Stimulated activated effector memory CD8-positive, alpha-beta T cell treated with anti-CD3 and anti-CD28 coated beads, Interleukin-12 subunit alpha, Interleukin-12 subunit beta, amount 100 ng/mL, for 72 hours (primary cell): ENCODE measurements at regions not wholly inside any gene's neighbourhood (a gene's known extent, or its start where the extent isn't known, plus 50 kb on each side); places are given as distances from the start of the nearest gene placed in this dataset.

Source experiments
- ATAC-seq: fragments of 150-1000 bp; cut with Tn5 transposase; 2 replicates; pipeline ENCODE4 v1.10.0; 2021
- DNase-seq, 2 donors: peaks; one replicate each; pipeline ENCODE4 v3.0.0; 2021 to 2022; ENCODE audit warnings: low spot score in 2 of 2
- H3K27ac Mint-ChIP-seq: one replicate; pipeline ENCODE4 v1.8.0; 2022; ENCODE audit warnings: mild to moderate bottlenecking, mixed read lengths
- H3K36me3 Mint-ChIP-seq: one replicate; pipeline ENCODE4 v1.8.0; 2022; ENCODE audit warnings: mild to moderate bottlenecking, mixed read lengths
- H3K4me1 Mint-ChIP-seq: one replicate; pipeline ENCODE4 v1.8.0; 2022; ENCODE audit warnings: mixed read lengths
- H3K4me3 Mint-ChIP-seq: one replicate; pipeline ENCODE4 v1.8.0; 2022; ENCODE audit warnings: mild to moderate bottlenecking, mixed read lengths
- H3K9me3 Mint-ChIP-seq: one replicate; pipeline ENCODE4 v1.8.0; 2022; ENCODE audit warnings: mixed read lengths

- H3K4me3 Mint-ChIP-seq = no peak overlapping the region
- H3K27ac Mint-ChIP-seq = no peak overlapping the region
- H3K9me3 Mint-ChIP-seq = no peaks in the 10 kb centered on the region
- ATAC-seq = no peak
- no peak for DNase-seq
- H3K36me3 Mint-ChIP-seq = no peaks in the 10 kb centered on the region
- H3K4me1 Mint-ChIP-seq = no peaks in the 10 kb centered on the region
Measured at GRCh38 chr2:13128139-13128538, 411.4 kb downstream of the TRIB2 start.

GRCh38 chr2:13135369-13135768 is 418.6 kb downstream of the TRIB2 start:
- no peaks in the 10 kb centered on the region for H3K36me3 Mint-ChIP-seq
- no peaks in the 10 kb centered on the region for H3K9me3 Mint-ChIP-seq
- no peak for ATAC-seq
- H3K4me3 Mint-ChIP-seq = no peak overlapping the region
- H3K4me1 Mint-ChIP-seq = no peaks in the 10 kb centered on the region
- DNase-seq = no peak
- no peak overlapping the region for H3K27ac Mint-ChIP-seq

GRCh38 chr2:13135856-13136255 is 419.1 kb downstream of the TRIB2 start:
- H3K36me3 Mint-ChIP-seq = no peaks in the 10 kb centered on the region
- ATAC-seq = no peak
- no peak for DNase-seq
- H3K4me1 Mint-ChIP-seq = no peaks in the 10 kb centered on the region
- no peak overlapping the region for H3K27ac Mint-ChIP-seq
- no peak overlapping the region for H3K4me3 Mint-ChIP-seq
- H3K9me3 Mint-ChIP-seq = no peaks in the 10 kb centered on the region

DNA sequence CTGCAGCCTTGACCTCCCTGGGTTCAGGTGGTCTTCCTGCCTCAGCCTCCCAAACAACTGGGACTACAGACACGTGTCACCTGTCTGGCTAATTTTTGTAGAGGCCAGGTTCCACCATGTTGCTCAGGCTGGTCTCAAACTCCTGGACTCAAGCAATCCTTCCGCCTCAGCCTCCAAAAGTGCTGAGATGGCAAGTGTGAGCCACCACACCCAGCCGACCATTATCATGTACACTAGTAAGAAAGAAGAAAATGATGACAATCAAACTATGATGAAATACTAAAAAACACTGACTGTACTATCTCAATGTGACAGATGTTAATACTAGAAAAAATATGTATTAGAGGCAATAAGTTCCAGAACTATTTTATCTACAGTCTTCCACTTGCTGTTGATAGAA is 420.9 kb downstream of the TRIB2 start:
- no peak overlapping the region for H3K27ac Mint-ChIP-seq
- peaks cover 3% of the 10 kb centered on the region for H3K9me3 Mint-ChIP-seq
- DNase-seq (no peak), ATAC-seq (no peak)
- no peaks in the 10 kb centered on the region for H3K36me3 Mint-ChIP-seq
- H3K4me1 Mint-ChIP-seq = no peaks in the 10 kb centered on the region
- H3K4me3 Mint-ChIP-seq = no peak overlapping the region

- H3K4me3 Mint-ChIP-seq = no peak overlapping the region
- H3K27ac Mint-ChIP-seq = no peak overlapping the region
- H3K4me1 Mint-ChIP-seq = no peaks in the 10 kb centered on the region
- no peaks in the 10 kb centered on the region for H3K36me3 Mint-ChIP-seq
- ATAC-seq (no peak), DNase-seq (no peak)
- H3K9me3 Mint-ChIP-seq = peaks cover 3% of the 10 kb centered on the region
Measured at GRCh38 chr2:13141315-13141714, 424.6 kb downstream of the TRIB2 start.

GRCh38 chr2:13143451-13143850 is 426.7 kb downstream of the TRIB2 start:
- Mint-ChIP-seq H3K4me1 (no peaks in the 10 kb centered on the region), H3K27ac (no peak overlapping the region), H3K9me3 (peaks cover 3% of the 10 kb centered on the region), H3K4me3 (no peak overlapping the region), H3K36me3 (no peaks in the 10 kb centered on the region)
- no peak for DNase-seq
- ATAC-seq = no peak

DNA sequence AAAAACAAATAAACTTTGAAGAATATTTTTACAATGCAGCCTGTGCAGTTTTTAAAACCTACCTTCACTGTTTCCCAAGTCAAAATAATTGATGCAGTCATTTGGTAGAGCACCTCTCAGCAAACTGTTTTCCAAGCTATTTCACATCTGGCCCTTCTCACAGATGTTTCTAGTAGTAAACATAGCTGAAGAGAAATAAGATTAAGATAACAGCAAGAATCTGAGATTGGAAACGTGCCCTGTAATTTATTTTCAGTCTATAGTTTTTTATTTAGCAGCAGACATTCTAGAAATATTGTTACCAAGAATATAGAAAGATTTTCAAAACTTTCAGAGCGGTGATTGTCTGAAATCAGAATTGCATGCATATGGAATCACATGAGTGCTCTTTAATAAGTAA is 440.2 kb downstream of the TRIB2 start:
- DNase-seq = no peak

DNA sequence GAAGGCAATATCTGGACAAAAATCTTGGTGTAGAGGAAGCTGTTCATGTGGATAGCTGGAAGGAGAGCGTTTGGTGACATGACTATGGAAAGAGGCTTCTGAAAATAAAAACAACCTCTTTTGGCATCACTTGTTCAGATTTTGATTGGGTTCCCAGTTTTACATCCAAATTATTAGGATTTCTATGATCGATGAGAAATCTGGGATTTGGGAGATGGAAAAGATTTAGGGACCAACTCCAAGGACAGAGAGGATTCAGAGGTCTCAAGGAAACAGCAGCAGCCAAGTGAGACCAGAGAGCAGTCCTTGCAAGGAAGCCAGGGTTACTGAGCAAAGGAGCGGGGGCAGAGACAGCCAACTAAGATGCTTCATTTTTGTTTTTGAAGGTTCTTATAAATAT is 441.7 kb downstream of the TRIB2 start:
- Mint-ChIP-seq H3K9me3 (no peaks in the 10 kb centered on the region), H3K4me3 (no peak overlapping the region), H3K36me3 (no peaks in the 10 kb centered on the region), H3K4me1 (no peaks in the 10 kb centered on the region), H3K27ac (no peak overlapping the region)
- ATAC-seq (no peak), DNase-seq (no peak)

More for the DNA sequence above, 440.2 kb downstream of the TRIB2 start:
- no peak for ATAC-seq
- no peaks in the 10 kb centered on the region for H3K36me3 Mint-ChIP-seq
- H3K9me3 Mint-ChIP-seq = no peaks in the 10 kb centered on the region
- no peaks in the 10 kb centered on the region for H3K4me1 Mint-ChIP-seq
- no peak overlapping the region for H3K4me3 Mint-ChIP-seq
- no peak overlapping the region for H3K27ac Mint-ChIP-seq

DNA sequence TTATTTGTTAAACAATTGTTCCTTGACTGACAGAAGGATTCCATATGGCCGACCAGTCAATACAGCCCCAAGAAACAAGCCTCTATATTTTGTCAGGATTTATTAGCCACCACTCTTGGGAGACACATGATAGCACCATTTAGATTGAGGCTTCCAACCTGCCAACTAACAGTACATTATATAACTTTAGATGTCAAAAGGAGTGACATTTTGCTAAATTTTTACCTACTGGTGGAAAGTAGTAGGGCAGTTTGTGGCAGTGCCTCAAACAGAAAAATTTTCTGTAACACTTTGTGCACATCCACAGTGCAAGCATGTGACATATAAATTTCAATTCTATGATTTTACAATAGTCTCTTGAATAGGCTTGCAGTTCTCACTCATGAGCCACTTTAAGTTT is 464.0 kb downstream of the TRIB2 start:
- ATAC-seq (no peak), DNase-seq (no peak)
- no peak overlapping the region for H3K4me3 Mint-ChIP-seq
- H3K27ac Mint-ChIP-seq = no peak overlapping the region
- no peaks in the 10 kb centered on the region for H3K4me1 Mint-ChIP-seq
- no peaks in the 10 kb centered on the region for H3K36me3 Mint-ChIP-seq
- no peaks in the 10 kb centered on the region for H3K9me3 Mint-ChIP-seq

DNA sequence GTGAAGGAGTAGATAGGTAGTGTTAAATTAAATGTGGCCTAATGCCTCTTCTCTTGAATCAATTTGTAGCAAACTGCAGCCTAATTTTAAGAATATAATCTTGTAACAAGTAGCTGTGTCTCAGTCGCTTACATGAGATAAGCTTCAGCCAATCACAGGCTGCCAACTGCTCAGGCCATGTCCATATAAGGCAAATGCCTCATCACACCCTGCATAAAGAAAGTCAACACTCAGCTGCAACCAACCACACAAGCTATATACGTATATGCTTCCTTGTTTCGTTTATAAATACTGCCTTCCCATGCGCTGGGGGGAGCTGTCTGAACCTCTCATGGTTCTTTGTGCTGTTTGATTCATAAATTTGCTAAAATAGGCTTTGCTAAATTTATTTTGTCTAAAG is 476.3 kb downstream of the TRIB2 start:
- Mint-ChIP-seq H3K9me3 (no peaks in the 10 kb centered on the region), H3K4me3 (no peak overlapping the region), H3K36me3 (no peaks in the 10 kb centered on the region), H3K4me1 (no peaks in the 10 kb centered on the region), H3K27ac (no peak overlapping the region)
- DNase-seq = no peak
- peak; percentile 45 for ATAC-seq

- ATAC-seq (no peak), DNase-seq (no peak)
- H3K27ac Mint-ChIP-seq = no peak overlapping the region
Measured at GRCh38 chr2:13193900-13194299, 477.2 kb downstream of the TRIB2 start.

GRCh38 chr2:13195270-13195669 is 478.5 kb downstream of the TRIB2 start:
- no peak overlapping the region for H3K4me3 Mint-ChIP-seq
- no peak overlapping the region for H3K27ac Mint-ChIP-seq
- no peaks in the 10 kb centered on the region for H3K36me3 Mint-ChIP-seq
- DNase-seq (no peak), ATAC-seq (no peak)
- no peaks in the 10 kb centered on the region for H3K4me1 Mint-ChIP-seq
- no peaks in the 10 kb centered on the region for H3K9me3 Mint-ChIP-seq

More at GRCh38 chr2:13193900-13194299, 477.2 kb downstream of the TRIB2 start:
- no peaks in the 10 kb centered on the region for H3K9me3 Mint-ChIP-seq
- no peak overlapping the region for H3K4me3 Mint-ChIP-seq
- no peaks in the 10 kb centered on the region for H3K4me1 Mint-ChIP-seq
- H3K36me3 Mint-ChIP-seq = no peaks in the 10 kb centered on the region

GRCh38 chr2:13197248-13197647 is 480.5 kb downstream of the TRIB2 start:
- no peak for DNase-seq
- Mint-ChIP-seq H3K27ac (no peak overlapping the region), H3K4me1 (no peaks in the 10 kb centered on the region), H3K4me3 (no peak overlapping the region), H3K9me3 (no peaks in the 10 kb centered on the region), H3K36me3 (no peaks in the 10 kb centered on the region)
- ATAC-seq = no peak

- ATAC-seq = no peak
- H3K4me3 Mint-ChIP-seq = no peak overlapping the region
- no peaks in the 10 kb centered on the region for H3K4me1 Mint-ChIP-seq
- no peaks in the 10 kb centered on the region for H3K9me3 Mint-ChIP-seq
- no peak overlapping the region for H3K27ac Mint-ChIP-seq
- DNase-seq = no peak
- H3K36me3 Mint-ChIP-seq = no peaks in the 10 kb centered on the region
Measured at GRCh38 chr2:13201924-13202323, 485.2 kb downstream of the TRIB2 start.

DNA sequence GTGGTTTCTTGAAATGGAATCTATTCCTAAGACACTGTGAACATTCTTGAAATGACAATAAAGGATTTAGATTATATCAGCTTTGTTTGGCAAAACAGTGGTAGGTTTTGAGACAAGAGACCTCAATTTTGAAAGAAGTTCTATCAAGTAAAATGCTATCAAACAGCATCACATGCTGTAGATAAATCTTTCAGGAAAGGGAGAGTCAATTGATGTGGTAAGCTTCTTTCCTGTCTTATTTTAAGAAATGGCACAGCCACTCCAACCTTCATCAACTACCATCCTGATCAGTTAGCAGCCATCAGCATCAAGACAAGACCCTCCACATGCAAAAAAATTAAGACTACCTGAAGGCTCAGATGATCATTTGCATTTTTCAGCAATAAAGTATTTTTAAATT is 495.4 kb downstream of the TRIB2 start:
- H3K36me3 Mint-ChIP-seq = no peaks in the 10 kb centered on the region
- no peak overlapping the region for H3K4me3 Mint-ChIP-seq
- H3K4me1 Mint-ChIP-seq = no peaks in the 10 kb centered on the region
- H3K27ac Mint-ChIP-seq = no peak overlapping the region
- ATAC-seq = no peak
- DNase-seq = no peak
- H3K9me3 Mint-ChIP-seq = no peaks in the 10 kb centered on the region

- no peaks in the 10 kb centered on the region for H3K4me1 Mint-ChIP-seq
- DNase-seq = no peak
- no peaks in the 10 kb centered on the region for H3K36me3 Mint-ChIP-seq
- H3K27ac Mint-ChIP-seq = no peak overlapping the region
- no peaks in the 10 kb centered on the region for H3K9me3 Mint-ChIP-seq
- no peak overlapping the region for H3K4me3 Mint-ChIP-seq
- no peak for ATAC-seq
Measured at GRCh38 chr2:13218205-13218604, 501.5 kb downstream of the TRIB2 start.

DNA sequence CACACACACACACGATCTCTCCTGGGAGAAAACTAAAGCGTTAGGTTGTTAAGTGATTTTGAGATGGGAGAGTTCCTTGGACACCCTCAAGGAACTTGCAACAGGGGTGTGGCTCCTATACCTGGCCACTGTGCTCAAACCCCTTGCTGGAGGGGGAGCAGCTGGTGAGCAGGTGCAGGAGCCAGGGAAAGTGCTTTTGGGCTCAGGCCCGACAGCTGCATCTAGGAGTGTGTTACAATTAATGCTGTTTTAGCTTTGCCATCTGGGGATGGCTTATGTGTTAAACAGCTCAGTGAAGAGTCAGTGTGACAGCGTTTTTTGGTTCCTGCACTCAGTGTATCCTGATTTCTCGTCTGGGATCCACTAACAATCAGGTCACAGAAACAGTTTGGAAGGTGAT is 510.8 kb downstream of the TRIB2 start:
- H3K4me1 Mint-ChIP-seq = no peaks in the 10 kb centered on the region
- no peaks in the 10 kb centered on the region for H3K9me3 Mint-ChIP-seq
- no peaks in the 10 kb centered on the region for H3K36me3 Mint-ChIP-seq
- ATAC-seq = peak; percentile 34
- no peak overlapping the region for H3K4me3 Mint-ChIP-seq
- H3K27ac Mint-ChIP-seq = no peak overlapping the region
- no peak for DNase-seq
